ENCODE measurements at regions not wholly inside any gene's neighbourhood (a gene's known extent, or its start where the extent isn't known, plus 50 kb on each side); places are given as distances from the start of the nearest gene placed in this dataset.

DNA sequence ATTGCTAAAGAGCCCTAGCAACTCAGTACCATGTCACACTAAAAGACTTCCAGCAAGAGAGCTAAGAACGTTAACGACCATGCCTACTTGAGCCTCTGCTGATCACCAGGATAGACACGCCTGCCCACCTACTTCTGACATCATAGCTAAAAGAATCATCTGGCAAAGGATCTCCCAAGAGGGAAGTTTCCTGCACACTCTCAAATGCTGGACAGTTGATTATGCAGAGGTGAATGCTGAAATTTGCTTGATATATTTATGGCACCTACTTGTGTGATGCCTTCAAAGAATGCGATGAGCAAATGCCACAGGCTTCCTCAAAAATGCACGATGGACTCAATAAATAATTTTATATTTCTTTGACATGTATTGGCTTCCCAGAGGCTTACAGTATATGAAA, 113.6 kb downstream of the GALC start:
- no peak for FAIRE-seq

DNA sequence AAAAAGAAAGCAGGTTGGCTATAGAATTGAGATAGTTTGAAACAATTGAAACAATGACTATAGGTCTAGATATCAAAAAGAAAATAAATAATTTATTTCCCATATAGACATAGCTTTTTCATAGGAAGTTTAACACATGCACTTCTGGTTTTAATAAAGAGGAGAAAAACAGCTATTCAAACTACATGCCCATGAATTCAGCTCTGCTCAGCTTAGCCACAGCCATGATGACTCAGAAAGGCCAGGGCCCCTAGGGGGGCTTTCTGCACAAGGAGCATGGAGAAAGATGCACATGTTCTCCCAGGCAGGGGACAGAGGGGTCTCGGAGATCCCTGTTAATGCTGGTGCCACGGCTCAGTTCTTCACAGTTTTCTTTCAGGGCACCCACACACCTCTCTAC, 114.0 kb downstream of the GALC start:
- no peak for FAIRE-seq

DNA sequence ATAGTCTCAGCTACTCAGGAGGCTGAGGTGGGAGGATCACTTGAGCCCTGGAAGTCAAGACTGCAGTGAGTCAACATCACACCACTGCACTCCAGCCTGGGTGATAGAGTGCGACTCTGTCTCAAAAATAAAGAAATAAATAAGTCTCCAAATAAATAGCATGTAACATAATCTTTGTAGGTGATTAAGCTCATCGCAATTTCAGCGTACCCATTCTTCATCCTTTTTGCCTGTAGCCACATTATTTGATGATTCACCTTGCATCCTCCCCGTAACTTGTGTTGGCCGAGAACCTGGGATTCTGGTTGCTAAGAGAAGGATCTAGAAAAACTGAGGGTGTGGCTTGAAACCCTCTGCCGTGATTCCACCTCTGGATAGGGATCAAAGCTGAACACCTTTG, 115.1 kb downstream of the GALC start:
- FAIRE-seq: no peak

DNA sequence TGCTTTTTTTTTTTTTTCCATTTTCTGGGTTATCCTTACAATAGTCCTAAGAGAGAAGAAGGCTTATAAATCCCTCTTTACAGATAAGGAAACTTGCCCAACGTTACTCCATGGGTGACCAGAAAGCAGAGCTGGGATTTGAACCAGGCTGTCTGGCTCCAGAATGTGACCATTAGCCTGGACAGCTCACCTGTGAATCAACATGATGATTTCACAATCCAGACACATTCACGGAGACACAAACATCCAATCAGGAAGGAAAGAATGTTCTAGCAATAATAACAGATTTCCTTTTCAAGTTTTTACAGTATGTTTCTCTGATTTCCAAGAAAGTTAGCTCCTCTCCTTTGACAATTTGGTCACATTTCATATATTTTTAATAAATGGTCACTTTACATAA, 118.3 kb downstream of the GALC start:
- no peak for FAIRE-seq

DNA sequence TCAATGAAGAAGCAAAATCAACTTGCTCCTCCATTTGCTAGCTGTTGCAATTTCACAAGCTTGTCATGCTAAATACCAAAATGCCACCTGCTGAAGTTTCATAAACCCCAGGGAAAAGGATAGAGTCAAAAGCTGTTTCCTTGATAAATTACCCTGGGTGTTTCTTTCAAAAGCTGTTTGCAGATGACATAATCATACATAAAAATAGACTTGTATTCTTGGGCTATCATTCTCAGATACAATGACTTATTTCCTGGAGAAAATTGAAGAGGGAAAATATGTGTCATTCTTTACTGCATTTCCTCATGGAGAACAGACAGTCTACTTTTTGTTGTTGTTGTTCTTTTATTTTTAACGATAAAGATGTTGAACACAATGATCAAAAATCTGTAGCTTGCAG, 119.2 kb downstream of the GALC start:
- FAIRE-seq: no peak

DNA sequence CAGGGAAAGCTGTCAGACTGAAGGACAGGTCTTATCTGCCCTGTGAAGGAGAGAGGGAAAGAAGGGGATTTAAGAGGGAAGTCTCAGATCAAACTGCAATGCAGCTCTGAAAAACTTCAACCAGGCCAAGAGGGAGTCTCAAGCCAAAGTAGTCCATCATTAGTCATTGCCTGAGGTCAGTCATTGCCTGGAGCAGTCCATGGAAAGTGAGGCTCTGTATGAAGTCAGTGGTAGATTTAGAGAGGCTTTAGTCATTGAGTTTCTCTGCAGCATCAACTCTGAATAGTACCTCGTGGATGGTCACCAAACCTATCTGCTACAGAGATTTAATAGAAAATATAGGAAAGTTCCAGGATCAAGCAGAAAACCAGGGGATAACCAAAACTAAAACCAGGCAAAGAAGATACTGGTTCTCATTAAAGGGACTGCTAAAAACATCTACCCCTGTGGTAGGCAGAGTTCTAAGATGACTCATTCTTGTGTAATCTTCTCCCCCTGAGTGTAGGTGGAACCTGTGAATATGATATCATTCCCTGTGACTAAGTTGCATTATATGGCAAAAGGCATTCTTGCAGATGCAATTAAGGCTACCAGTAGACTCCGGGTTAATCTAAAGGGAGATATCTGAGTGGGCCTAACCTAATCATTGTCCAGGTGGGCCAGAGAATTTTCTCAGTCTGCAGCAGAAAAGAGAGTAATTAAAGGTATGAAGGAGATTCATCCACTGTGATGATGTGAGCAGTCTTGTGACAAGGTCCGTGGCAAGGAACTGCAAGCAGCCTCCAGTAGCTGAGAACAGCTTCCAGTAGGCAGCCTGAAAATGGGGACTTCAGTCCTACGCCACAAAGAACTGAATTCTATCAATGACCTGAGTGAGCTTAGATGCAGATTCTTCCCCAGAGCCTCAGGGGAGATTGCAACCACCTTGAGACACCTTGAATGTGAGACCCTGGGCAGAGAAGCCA, 123.1 kb downstream of the GALC start:
- no peak for FAIRE-seq

DNA sequence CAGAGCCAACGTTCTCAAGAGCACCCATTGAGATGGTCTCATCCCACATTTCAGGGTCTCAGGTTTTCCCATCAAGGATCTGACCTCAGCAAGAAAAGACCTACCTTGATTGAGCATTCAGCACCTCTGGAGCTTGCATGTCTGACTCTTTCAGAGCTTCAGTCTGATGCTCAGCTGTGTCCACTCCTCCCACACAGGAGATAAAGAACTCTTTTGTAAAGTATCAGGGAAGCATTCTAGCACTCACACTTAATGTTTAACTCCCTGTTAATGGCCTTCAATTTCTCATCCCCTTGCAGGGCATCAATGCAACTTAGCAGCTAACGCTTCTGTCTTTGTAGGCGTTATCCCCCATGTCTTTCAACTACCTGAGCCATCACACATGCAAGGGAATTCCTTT, 124.1 kb downstream of the GALC start:
- FAIRE-seq: no peak

DNA sequence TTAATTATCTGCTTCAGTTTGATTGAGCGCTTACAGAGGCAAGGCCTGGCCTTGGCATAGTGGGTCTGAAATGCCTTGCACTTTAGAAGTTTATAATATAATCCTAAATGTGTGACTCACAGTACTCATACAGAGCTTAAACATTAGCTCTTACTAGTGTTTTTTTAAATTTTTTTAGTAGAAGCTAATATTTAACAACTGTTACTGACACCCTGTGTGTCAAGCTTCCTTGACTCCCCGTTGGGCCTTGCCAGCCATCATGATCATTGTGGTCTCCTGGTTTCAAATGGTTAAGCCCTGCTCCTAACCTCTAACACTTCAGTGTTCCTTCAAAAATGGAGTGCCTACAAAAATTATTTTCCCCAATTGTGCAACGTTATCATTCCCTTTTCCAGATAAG, 126.9 kb downstream of the GALC start:
- FAIRE-seq: no peak

DNA sequence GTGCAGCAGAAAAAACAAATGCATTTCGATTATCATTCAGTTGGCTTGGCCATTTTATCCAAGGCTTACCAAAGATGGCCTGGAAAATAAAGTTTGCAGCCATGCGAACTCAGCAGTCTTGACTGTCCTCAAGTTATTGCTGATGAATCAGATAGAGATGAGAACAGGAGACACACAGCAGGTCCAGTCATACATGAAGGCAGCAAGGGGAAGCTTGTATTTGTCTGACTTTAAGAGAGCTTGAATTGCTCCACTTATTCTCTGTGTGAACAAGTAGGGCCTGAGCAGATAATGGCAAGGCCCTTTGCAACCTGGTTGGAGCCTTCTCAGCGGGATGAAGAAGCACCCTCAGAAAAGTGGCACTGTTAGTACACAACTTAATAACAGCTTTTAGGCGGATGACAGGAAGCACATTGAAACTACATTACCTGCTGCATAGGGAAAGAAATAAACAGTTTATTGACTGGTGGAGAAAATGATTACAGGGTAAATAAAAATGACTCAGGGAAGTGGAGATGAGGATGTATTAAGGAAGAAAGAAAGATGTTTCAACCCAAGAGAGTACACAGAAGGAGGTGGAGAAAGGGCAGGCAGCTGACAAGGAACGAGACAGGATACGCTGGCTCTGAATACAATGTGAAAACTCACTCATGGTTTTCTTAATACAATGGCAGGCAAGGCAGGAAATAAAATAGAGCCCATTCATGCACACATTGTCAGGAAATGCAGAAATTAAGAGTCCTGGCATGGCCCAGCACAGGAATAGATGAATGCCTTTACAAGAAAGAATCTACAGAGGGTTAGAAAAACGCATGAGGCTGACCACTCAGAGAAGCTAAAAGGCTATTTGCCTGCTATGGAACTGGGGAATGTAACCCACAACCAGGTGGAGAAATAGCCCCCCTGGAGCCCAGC, 128.4 kb downstream of the GALC start:
- no peak for FAIRE-seq

DNA sequence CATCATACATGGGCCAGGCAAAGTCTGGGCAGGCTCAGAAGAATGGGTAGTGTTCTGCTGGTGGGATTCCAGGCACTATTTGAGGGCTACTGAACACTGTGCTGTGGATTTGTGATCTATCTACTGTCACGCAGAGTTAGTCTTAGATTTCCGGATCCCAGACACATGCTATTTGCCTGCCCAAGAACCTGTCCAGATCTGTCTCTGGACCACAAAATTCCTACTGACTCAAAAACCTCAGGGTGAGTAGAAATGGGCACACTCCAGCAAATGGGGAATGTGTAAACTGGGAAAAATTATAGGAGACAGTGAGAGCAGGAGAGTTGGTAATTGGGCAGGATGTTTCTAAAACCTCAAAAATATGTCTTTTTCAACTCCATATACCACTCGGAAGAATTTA, 129.9 kb downstream of the GALC start:
- FAIRE-seq: no peak

DNA sequence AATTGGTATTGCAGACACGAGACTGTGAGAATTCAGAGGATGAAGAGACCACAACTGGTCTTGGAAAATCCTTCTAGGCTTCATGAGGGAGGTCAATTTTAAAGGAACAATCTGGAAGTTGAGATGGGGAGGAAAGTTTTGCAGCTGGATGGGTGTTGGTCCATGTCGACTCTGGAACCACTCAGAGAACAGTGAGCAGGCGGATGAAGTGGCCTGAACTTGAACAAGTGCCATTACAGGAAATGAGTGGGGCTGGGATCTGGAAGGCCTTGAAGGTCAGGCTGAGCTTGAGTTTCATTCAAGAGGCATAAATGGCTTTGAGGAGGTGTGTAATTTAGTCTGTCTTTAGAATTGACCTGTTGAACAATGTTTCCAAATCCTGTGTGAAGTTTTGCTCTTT, 140.9 kb downstream of the GALC start:
- no peak for FAIRE-seq

DNA sequence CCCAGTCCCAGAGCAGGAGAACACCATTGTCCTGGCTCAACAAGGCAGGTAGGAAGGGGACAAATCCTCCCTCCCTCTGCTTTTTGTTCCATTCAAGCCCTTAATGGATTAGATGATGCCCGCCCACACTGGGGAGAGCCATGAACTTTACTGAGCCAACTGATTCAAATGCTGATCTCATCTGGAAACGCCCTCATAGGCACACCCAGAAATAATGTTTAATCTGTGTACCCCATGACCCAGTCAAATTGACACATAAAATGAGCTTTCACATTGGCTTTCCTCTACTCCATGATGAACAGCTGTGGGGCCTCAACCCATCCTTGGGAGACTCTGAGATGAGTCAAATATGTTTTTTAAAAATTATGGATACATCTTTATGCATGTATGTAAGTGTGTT, 141.8 kb downstream of the GALC start:
- no peak for FAIRE-seq

DNA sequence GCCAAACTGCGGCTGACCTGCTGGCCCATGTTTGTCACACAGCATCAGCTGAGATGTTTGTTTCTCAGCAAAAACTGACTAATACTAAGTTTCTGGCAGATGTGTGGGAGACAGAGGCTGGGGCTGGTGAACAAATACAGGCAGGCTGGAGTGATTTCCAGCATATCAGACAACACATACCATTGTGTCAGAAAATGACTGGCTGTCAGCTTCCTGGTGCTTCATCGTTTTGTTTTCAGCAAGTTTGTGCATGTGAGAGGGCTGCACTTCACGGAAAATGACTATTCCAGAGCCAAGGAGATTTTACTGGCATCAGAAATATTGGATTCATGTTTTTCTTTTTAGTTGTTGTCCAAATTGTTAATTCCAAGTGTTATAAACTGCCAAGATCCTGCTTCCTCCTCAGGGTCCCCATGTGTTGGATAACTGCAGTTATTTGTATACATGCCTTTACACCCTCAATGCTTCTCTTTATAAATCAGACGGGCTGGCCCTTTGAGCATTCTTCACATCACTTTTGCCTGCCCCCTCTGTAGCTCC, 145.7 kb downstream of the GALC start:
- no peak for FAIRE-seq

DNA sequence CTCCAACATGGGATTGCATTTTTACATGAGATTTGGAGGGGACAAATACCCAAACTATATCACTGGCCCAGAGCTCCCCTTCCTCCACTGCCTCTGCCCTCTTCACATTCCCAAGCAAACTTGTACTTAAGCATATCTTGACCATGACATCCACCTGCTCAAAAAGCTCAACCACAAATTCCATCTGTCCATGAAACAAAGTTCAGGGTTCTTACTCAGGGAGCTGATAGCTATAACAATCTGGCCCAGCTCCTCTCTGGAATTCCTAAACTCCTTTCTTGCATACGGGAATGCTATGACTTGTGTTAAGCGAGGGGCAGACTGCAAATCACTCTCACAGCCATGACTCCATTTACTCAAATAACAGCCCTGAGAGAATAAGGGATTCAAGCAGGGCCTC, 152.1 kb downstream of the GALC start:
- FAIRE-seq: no peak

DNA sequence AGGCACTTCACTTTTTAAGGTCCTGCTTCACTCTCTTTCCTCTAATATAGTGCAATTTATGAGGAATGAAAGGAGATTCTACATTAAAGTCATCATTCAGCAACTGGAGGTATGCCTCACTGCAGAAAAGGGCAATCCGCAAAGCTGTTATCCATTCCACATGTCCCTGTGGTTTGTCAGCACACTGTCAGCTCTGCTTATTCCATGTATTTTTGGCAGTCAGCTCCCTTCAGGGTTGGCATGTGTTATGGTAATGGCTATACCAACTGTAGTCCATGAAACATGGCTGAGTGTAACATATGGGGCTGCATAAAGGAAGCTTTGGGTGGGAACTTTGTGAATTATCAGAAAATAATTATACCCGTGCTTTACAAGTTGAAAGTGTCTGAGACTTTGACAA, 154.1 kb downstream of the GALC start:
- no peak for FAIRE-seq

DNA sequence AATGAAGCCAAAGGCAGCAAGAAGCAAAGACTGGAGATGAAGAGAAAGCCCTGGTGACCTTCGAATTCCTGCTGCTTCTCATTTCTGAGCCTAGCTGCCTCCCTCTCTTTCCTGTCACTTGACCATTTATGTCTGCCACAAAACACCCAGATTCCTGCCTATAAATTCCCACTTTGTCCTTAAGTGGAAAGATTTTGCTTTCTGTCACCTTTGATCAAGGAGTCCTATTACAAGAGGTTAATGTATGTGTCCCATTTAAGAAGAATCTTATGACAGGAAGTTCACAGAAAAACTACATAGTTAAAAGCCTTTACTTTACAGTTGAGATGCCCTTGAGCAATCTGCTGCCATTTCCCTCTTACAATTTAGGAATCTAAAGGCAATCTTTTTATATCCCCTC, 155.7 kb downstream of the GALC start:
- no peak for FAIRE-seq

DNA sequence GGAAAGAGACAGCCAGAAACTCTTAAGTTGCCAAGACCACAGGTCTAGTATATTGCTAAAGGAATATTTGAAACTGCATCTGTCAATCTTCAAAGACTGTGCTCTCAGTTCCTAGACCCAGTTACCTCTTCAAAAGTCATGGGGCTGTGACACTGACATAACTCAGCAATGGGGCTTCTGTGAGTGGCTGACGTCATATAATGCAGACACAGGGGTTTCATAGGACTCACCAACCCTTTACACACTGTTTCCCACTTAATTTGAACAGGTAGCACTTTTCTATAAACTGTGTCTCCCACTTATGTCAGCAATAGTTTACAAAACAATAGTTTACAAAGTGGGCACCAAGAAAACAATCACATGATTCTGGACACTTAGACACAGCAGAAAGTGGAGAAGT, 158.4 kb downstream of the GALC start:
- no peak for FAIRE-seq

DNA sequence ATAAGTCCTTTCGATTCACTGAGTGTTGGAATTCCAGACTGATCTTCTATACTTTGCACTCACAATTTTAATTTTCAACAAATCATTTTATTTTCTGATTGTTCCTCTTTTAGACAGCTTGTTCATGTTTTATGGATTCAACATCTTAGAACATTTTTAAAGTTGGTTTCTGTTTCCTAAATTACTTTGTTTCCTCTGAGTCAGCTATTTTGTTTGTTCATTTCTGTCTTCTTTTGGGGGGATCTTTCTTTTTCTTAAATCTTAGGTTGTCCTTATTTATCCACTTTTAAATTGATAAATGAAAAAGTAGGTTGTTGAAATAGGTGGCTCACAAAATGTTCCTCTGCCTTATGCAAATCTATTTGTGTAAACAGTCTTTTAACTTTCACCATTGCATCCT, 160.0 kb downstream of the GALC start:
- no peak for FAIRE-seq

DNA sequence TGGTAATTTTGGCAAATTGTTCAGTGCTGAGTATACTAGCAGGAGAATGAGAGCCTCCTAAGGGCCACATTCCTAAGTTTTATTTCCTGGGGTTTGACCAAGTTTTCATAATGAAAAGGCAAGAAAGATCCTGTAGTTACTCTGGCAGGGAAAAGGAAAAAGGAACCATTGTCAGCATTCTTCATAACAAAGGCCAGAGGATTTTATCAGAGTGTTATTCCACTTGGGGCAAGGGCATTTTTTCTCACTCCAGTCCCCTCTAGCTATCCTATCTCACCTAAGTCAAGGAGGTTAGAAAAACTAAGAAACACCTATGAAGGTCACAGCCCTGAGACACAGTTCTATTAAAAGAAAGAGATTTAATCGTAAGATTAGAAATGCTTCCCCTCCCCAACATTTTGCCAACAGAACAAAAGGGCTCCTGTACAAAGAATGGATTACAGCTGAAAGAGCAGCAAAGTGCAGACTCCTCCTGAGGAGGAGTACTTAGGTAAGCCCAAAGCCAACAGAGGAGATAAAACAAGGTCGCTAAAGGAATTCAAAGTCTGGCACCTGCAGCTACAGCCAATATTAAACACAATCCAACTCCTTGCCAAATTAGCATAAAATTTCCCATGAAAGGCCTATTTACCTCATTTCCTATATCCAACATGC, 162.4 kb downstream of the GALC start:
- no peak for FAIRE-seq

DNA sequence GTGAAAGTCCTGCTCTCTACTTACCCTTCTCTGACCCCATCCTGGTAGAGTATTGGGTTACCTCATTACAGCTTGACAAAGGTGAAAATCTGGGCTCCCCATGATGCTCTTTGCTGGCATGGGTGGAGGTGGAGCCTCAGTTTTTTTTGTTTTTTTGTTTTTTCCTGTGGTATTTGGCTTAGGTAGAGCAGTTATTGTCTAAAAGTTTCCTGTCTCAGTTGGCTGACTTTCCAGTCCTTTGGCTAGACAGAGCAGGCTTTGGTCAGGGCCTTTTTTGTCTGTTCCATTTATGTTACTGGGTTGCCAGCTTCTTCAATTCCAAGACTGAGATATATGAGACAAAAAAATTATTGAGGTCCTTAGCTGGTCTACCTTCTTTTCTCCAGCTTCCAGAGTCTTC, 163.4 kb downstream of the GALC start:
- FAIRE-seq: no peak

DNA sequence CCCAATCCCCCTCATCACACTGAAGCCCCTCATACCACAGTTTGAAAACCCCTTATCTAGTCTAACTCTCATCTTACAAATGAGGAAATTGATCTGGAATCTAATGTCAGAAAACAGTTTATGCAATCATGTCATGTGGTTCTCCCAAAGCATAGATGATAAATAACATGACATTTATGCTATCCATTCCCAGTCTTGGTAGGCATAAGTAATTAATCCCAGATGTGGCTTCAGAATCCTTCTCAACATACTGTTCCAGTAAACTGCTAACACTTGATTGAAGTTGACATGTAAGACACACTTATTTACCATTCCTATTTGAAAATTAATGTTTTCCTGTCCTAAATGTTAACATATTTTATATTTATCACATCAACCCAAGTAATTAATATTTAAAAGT, 168.7 kb downstream of the GALC start:
- FAIRE-seq: no peak

DNA sequence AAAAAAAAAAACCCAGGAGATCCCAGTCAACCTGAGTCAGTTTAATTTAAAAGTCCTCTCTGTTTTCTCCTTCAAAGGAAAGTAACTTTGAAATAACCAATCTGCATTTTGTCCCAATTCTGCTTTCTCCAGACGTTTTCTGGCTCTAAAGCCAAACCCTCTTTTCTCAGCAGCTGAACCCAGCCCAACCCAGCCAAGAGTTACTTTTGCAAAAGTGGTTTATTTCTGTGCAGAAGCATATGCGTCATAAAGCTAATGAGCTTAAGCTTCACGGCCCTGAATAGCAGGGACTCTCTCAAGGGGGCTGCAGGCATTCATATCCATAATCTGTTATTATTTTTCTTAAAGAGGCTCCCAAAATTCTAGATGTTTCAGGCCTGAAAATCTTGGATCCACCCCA, 176.6 kb downstream of the GALC start:
- no peak for FAIRE-seq

DNA sequence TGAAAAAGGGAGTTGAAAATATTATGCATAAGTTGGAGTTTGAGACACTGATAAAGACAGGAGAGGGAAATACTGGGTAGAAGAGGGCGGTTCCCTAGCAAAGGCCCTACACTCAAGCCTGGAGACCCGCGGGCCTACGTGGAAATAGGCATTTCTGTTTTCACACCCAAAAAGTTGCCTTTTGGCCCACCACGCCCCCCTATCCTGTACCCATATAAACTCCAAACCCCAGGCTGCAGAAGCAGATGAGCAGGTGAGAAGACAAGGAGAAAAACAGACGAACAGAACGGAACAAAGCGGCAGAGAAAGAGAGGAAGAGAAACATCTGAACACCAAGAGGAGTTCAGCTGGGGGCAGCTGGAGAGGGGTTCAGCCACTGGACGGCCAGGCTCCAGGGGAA, 177.9 kb downstream of the GALC start:
- no peak for FAIRE-seq
